ENCODE measurements at regions not wholly inside any gene's neighbourhood (a gene's known extent, or its start where the extent isn't known, plus 50 kb on each side); places are given as distances from the start of the nearest gene placed in this dataset.

DNA sequence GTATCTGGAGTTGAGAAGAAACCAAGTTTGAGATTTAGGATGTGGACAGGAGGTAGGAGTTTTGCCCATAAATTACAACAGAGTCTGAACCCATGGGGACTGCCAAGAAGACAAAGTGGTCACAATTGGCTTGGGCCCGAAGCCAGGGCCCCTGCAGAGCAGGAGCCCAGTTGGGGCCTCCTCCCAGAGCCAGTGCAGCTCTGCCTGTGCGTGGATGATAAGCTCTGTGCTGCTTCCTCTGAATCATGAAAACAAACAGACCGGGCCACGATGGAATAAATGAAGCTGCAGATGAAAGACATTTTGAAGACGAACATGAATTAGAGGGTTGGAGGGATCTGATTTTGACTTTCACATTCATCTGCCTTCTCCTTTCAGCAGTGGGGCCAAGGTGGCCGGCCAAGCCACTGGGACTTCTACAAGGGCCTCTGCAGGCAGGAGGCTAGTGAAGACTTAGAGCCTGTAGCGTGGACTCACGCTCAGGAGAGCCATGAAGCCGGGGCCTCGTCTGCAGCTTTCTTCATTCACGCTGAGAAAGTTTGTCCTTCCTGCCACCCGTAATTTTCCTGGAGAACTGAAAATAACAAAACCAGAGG lies 156.8 kb upstream of the LYZL1 start (continued):
- TF ChIP-seq, protein P1, sequence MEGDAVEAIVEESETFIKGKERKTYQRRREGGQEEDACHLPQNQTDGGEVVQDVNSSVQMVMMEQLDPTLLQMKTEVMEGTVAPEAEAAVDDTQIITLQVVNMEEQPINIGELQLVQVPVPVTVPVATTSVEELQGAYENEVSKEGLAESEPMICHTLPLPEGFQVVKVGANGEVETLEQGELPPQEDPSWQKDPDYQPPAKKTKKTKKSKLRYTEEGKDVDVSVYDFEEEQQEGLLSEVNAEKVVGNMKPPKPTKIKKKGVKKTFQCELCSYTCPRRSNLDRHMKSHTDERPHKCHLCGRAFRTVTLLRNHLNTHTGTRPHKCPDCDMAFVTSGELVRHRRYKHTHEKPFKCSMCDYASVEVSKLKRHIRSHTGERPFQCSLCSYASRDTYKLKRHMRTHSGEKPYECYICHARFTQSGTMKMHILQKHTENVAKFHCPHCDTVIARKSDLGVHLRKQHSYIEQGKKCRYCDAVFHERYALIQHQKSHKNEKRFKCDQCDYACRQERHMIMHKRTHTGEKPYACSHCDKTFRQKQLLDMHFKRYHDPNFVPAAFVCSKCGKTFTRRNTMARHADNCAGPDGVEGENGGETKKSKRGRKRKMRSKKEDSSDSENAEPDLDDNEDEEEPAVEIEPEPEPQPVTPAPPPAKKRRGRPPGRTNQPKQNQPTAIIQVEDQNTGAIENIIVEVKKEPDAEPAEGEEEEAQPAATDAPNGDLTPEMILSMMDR (conservative IDR thresholded peaks at IDR 0.05; ENCODE audit: low read depth in 2 of 2) = no peak
- TF ChIP-seq JUNB (IDR thresholded peaks at IDR 0.05; ENCODE audit: unreplicated experiment) = no peak
- no peak for TF ChIP-seq ZNF114 (CRISPR knock-in tag; IDR thresholded peaks at IDR 0.05)
- TF ChIP-seq, protein P2, sequence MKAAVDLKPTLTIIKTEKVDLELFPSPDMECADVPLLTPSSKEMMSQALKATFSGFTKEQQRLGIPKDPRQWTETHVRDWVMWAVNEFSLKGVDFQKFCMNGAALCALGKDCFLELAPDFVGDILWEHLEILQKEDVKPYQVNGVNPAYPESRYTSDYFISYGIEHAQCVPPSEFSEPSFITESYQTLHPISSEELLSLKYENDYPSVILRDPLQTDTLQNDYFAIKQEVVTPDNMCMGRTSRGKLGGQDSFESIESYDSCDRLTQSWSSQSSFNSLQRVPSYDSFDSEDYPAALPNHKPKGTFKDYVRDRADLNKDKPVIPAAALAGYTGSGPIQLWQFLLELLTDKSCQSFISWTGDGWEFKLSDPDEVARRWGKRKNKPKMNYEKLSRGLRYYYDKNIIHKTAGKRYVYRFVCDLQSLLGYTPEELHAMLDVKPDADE (IDR thresholded peaks at IDR 0.05) = no peak
- TF ChIP-seq EZH2 (IDR thresholded peaks at IDR 0.05; ENCODE audit: low read depth, unreplicated experiment) = no peak
- no peak for TF ChIP-seq POLR2AphosphoS5 (IDR thresholded peaks at IDR 0.05; ENCODE audit: low read depth)

DNA sequence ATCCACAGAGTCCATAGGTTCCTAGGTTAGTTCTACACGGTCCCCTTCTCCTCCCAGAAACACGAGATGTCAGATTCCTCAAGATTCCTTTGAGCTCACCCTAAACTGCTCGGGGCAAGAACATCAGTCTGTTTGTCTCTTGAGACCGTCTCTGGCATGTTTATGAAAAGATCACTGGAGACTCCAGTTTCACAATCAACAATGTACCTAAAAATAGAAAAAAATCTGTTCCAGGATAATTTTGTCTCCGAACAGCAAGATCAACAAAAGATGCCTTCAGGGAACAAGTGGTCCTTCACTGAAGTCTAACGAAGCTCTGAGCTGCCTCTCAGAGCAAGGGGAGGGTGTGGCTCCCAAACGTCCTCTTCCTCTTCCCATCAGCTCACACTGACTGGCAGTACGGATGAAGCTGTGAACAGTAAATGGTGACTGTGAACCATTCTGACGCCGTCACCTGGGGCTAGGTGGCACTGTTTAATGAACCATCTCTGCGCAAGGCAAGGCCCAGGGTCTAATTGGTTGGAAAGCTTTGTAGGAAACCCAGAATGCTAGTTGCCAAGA lies 156.2 kb upstream of the LYZL1 start:
- H3K27me3 Mint-ChIP-seq (ENCODE audit: insufficient read depth, low read depth, poor library complexity) = peaks cover 2% of the 10 kb centered on the region

More for the DNA sequence above, 156.2 kb upstream of the LYZL1 start:
- Mint-ChIP-seq H3K36me3 (ENCODE audit: low read depth) (no peaks in the 10 kb centered on the region), H3K9me3 (no peaks in the 10 kb centered on the region), H3K27ac (no peak overlapping the region), H3K4me3 (no peak overlapping the region), H3K4me1 (peaks cover 7% of the 10 kb centered on the region; the same call in 2 of the 3 replicates)
- Histone ChIP-seq H3K4me2 (no peak overlapping the region), H3K4me1 (ENCODE audit: insufficient read depth) (peaks cover 15% of the 10 kb centered on the region), H3K9me2 (ENCODE audit: insufficient read depth) (no peaks in the 10 kb centered on the region), H3K36me3 (ENCODE audit: insufficient read depth) (no peaks in the 10 kb centered on the region), H3K79me2 (replicated peaks; ENCODE audit: insufficient read depth) (no peaks in the 10 kb centered on the region), H3K27ac (ENCODE audit: low read depth) (no peak overlapping the region), H3F3A (replicated peaks; ENCODE audit: low read depth) (no peaks in the 10 kb centered on the region), H2AFZ (0 out of 2 replicates have a peak overlapping the region, but pooled peaks have one; percentile 50), H3K27me3 (ENCODE audit: insufficient read depth) (no peaks in the 10 kb centered on the region), H4K20me1 (replicated peaks; ENCODE audit: insufficient read depth) (no peaks in the 10 kb centered on the region), H3K4me3 (no peak overlapping the region)
- ATAC-seq (no peak), DNase-seq (ENCODE audit: low spot score) (no peak)
- TF ChIP-seq CREB1 (CRISPR knock-in tag; IDR thresholded peaks at IDR 0.05; ENCODE audit: low read depth) (no peak), JUNB (IDR thresholded peaks at IDR 0.05; ENCODE audit: unreplicated experiment) (no peak)
- TF ChIP-seq, protein P1 (conservative IDR thresholded peaks at IDR 0.05; ENCODE audit: low read depth in 2 of 2) = peak in 1 of 2 experiments; percentile 60; a peak in 2 of 4 replicates

All from GM23338 (cell line).